DND-41 (cell line): ENCODE measurements at regions not wholly inside any gene's neighbourhood (a gene's known extent, or its start where the extent isn't known, plus 50 kb on each side); places are given as distances from the start of the nearest gene placed in this dataset.

ENCODE experiments used
- ATAC-seq: fragments of 200-7000 bp; cut with Tn5 transposase; 3 replicates; pipeline ENCODE4 v1.9.1; 2021; ENCODE audit warnings: low read depth; ENCODE audit not compliant: insufficient read depth
- DNase-seq: peaks from one replicate; pipeline ENCODE4 v3.0.0-alpha.2; 2020
- H2AFZ ChIP-seq: 2 replicates; pipeline ENCODE4 v1.6.0; 2012; ENCODE audit warnings: low read depth, low read length
- H3K27ac ChIP-seq: 2 replicates; pipeline ENCODE4 v1.5.1; 2012; ENCODE audit warnings: low read length, inconsistent platforms
- H3K27me3 ChIP-seq: fragments of 200-600 bp; sonication (generic); 2 replicates; pipeline ENCODE4 v1.6.0; 2012; ENCODE audit warnings: low read length, mild to moderate bottlenecking, inconsistent platforms; ENCODE audit not compliant: insufficient read depth, poor library complexity
- H3K36me3 ChIP-seq: 2 replicates; pipeline ENCODE4 v1.5.1; 2012; ENCODE audit warnings: low read length, inconsistent platforms; ENCODE audit not compliant: insufficient read depth
- H3K4me1 ChIP-seq: 2 replicates; pipeline ENCODE4 v1.5.1; 2012; ENCODE audit warnings: mild to moderate bottlenecking, low read length; ENCODE audit not compliant: insufficient read depth
- H3K4me2 ChIP-seq: 2 replicates; pipeline ENCODE4 v1.6.0; 2012; ENCODE audit warnings: mild to moderate bottlenecking, moderate library complexity, low read length, inconsistent platforms; ENCODE audit not compliant: insufficient read depth
- H3K4me3 ChIP-seq, 2 experiments: fragments of 200-600 bp in 1 of 2; shearing (Covaris generic) in 1 of 2; 2 replicates each; pipeline ENCODE4 v1.5.1; 2012 to 2016; ENCODE audit warnings: inconsistent platforms in 2 of 2, low read length in 2 of 2, mild to moderate bottlenecking in 2 of 2, low read depth in 1 of 2, moderate library complexity in 1 of 2
- H3K79me2 ChIP-seq: 2 replicates; pipeline ENCODE4 v1.6.0; 2012; ENCODE audit warnings: low read length, inconsistent platforms; ENCODE audit not compliant: insufficient read depth
- H3K9ac ChIP-seq: 2 replicates; pipeline ENCODE4 v1.6.0; 2012; ENCODE audit warnings: low read depth, mild to moderate bottlenecking, inconsistent platforms, low read length, moderate library complexity
- H3K9me3 ChIP-seq: 2 replicates; pipeline ENCODE4 v1.5.1; 2012; ENCODE audit warnings: low read length, moderate library complexity, mild to moderate bottlenecking, inconsistent platforms; ENCODE audit not compliant: insufficient read depth, severe bottlenecking
- H4K20me1 ChIP-seq: 2 replicates; pipeline ENCODE4 v1.6.0; 2012; ENCODE audit warnings: low read length; ENCODE audit not compliant: insufficient read depth
- CTCF ChIP-seq: IDR thresholded peaks from 2 replicates; pipeline ENCODE4 v1.5.1; 2012; ENCODE audit warnings: borderline replicate concordance, low read length, moderate library complexity, mild to moderate bottlenecking; ENCODE audit not compliant: poor library complexity, severe bottlenecking; ENCODE audit errors: extremely low read depth
- EZH2 ChIP-seq: IDR thresholded peaks from 3 replicates; pipeline ENCODE4 v1.6.1; 2012; ENCODE audit warnings: borderline replicate concordance, low read depth, mild to moderate bottlenecking, moderate library complexity, low read length, inconsistent platforms; ENCODE audit not compliant: severe bottlenecking

- Histone ChIP-seq H3K4me3 (no peak overlapping the region), H3K27ac (no peak overlapping the region), H3K4me2 (no peak overlapping the region), H2AFZ (no peak overlapping the region), H3K9ac (no peak overlapping the region), H3K36me3 (no peaks in the 10 kb centered on the region), H3K79me2 (no peaks in the 10 kb centered on the region), H3K27me3 (no peaks in the 10 kb centered on the region), H3K9me3 (no peaks in the 10 kb centered on the region), H3K4me1 (peaks cover 4% of the 10 kb centered on the region), H4K20me1 (no peaks in the 10 kb centered on the region)
- no peak for ATAC-seq
- DNase-seq, result no peak
- TF ChIP-seq EZH2 (no peak), CTCF (no peak)
Observed at GRCh38 chr13:60679131-60679530, 282.1 kb downstream of the TDRD3 start.

GRCh38 chr13:60671386-60671785 is 274.4 kb downstream of the TDRD3 start:
- Histone ChIP-seq H4K20me1 (no peaks in the 10 kb centered on the region), H3K79me2 (no peaks in the 10 kb centered on the region), H3K27ac (no peak overlapping the region), H3K4me2 (no peak overlapping the region), H2AFZ (no peak overlapping the region), H3K36me3 (no peaks in the 10 kb centered on the region), H3K4me3 (no peak overlapping the region), H3K9me3 (no peaks in the 10 kb centered on the region), H3K9ac (no peak overlapping the region), H3K27me3 (no peaks in the 10 kb centered on the region), H3K4me1 (no peaks in the 10 kb centered on the region)
- TF ChIP-seq EZH2 (no peak), CTCF (no peak)
- ATAC-seq (no peak), DNase-seq (no peak)

- no peaks in the 10 kb centered on the region for H3K79me2 ChIP-seq
- H3K9ac ChIP-seq, result no peak overlapping the region
- no peak for ATAC-seq
- H3K27me3 ChIP-seq, result no peaks in the 10 kb centered on the region
- H3K27ac ChIP-seq, result no peak overlapping the region
- H3K4me1 ChIP-seq, result no peaks in the 10 kb centered on the region
- H3K9me3 ChIP-seq, result peaks cover 2% of the 10 kb centered on the region
- no peak for DNase-seq
- no peaks in the 10 kb centered on the region for H3K36me3 ChIP-seq
- no peaks in the 10 kb centered on the region for H4K20me1 ChIP-seq
- no peak for TF ChIP-seq EZH2
- no peak for TF ChIP-seq CTCF
- H3K4me3 ChIP-seq, result no peak overlapping the region
- H2AFZ ChIP-seq, result no peak overlapping the region
- H3K4me2 ChIP-seq, result no peak overlapping the region
Observed at GRCh38 chr13:60663788-60664187, 266.8 kb downstream of the TDRD3 start.

- H3K36me3 ChIP-seq, result no peaks in the 10 kb centered on the region
- TF ChIP-seq EZH2 (no peak), CTCF (no peak)
- no peaks in the 10 kb centered on the region for H3K79me2 ChIP-seq
- H4K20me1 ChIP-seq, result no peaks in the 10 kb centered on the region
- H3K4me2 ChIP-seq, result no peak overlapping the region
- H3K4me1 ChIP-seq, result no peaks in the 10 kb centered on the region
- H3K4me3 ChIP-seq, result no peak overlapping the region
- peaks cover 2% of the 10 kb centered on the region for H3K9me3 ChIP-seq
- H3K9ac ChIP-seq, result no peak overlapping the region
- no peak overlapping the region for H2AFZ ChIP-seq
- no peak for ATAC-seq
- no peak for DNase-seq
- no peak overlapping the region for H3K27ac ChIP-seq
- H3K27me3 ChIP-seq, result no peaks in the 10 kb centered on the region
Observed at GRCh38 chr13:60662595-60662994, 265.6 kb downstream of the TDRD3 start.
